ENCODE measurements at regions not wholly inside any gene's neighbourhood (a gene's known extent, or its start where the extent isn't known, plus 50 kb on each side); places are given as distances from the start of the nearest gene placed in this dataset.

- DNase-seq (ENCODE audit: low read depth in 2 of 2), result no peak
- Histone ChIP-seq H3K4me3 (replicated peaks in 1 of 4; ENCODE audit: control extremely low read depth in 1 of 4, insufficient read depth in 1 of 4, low read depth in 3 of 4, low read length in 4 of 4) (no peak overlapping the region), H2AFZ (ENCODE audit: low read length) (no peak overlapping the region), H3K4me2 (ENCODE audit: extremely low read depth, insufficient read depth, low read length) (no peak overlapping the region), H3K9me3 (ENCODE audit: control insufficient read depth, insufficient read depth, low read depth, low read length) (no peaks in the 10 kb centered on the region), H3K27me3 (ENCODE audit: control insufficient read depth, insufficient read depth, low read length) (no peaks in the 10 kb centered on the region), H3K36me3 (ENCODE audit: control insufficient read depth, insufficient read depth, low read length) (no peaks in the 10 kb centered on the region), H4K20me1 (ENCODE audit: control insufficient read depth, extremely low read depth, insufficient read depth, low read length) (no peaks in the 10 kb centered on the region), H3K9ac (ENCODE audit: insufficient read depth, low read length) (no peak overlapping the region), H3K4me1 (ENCODE audit: control insufficient read depth, extremely low read depth, insufficient read depth, low read length) (no peaks in the 10 kb centered on the region), H3K79me2 (ENCODE audit: control insufficient read depth, insufficient read depth, low read length) (no peaks in the 10 kb centered on the region), H3K27ac (ENCODE audit: insufficient read depth, low read length) (no peak overlapping the region)
- TF ChIP-seq EZH2 (IDR thresholded peaks at IDR 0.05; ENCODE audit: low read length, missing control alignments), result no peak
- TF ChIP-seq CTCF (conservative IDR thresholded peaks at IDR 0.05 in 1 of 2, IDR thresholded peaks at IDR 0.05 in 1 of 2; ENCODE audit: low read depth in 1 of 2, low read length in 2 of 2), result no peak
These were observed 190.3 kb upstream of the SHH start for GRCh38 chr7:156002362-156003066.

- H3K9ac ChIP-seq (ENCODE audit: insufficient read depth, low read length), result no peak overlapping the region
- no peak overlapping the region for H2AFZ ChIP-seq (ENCODE audit: low read length)
- no peak overlapping the region for H3K4me2 ChIP-seq (ENCODE audit: extremely low read depth, insufficient read depth, low read length)
- no peaks in the 10 kb centered on the region for H3K27me3 ChIP-seq (ENCODE audit: control insufficient read depth, insufficient read depth, low read length)
- no peak for DNase-seq (ENCODE audit: low read depth in 2 of 2)
- no peaks in the 10 kb centered on the region for H4K20me1 ChIP-seq (ENCODE audit: control insufficient read depth, extremely low read depth, insufficient read depth, low read length)
- no peaks in the 10 kb centered on the region for H3K9me3 ChIP-seq (ENCODE audit: control insufficient read depth, insufficient read depth, low read depth, low read length)
- TF ChIP-seq EZH2 (IDR thresholded peaks at IDR 0.05; ENCODE audit: low read length, missing control alignments) (no peak), CTCF (conservative IDR thresholded peaks at IDR 0.05 in 1 of 2, IDR thresholded peaks at IDR 0.05 in 1 of 2; ENCODE audit: low read depth in 1 of 2, low read length in 2 of 2) (no peak)
- H3K79me2 ChIP-seq (ENCODE audit: control insufficient read depth, insufficient read depth, low read length), result no peaks in the 10 kb centered on the region
- no peak overlapping the region for H3K4me3 ChIP-seq (replicated peaks in 1 of 4; ENCODE audit: control extremely low read depth in 1 of 4, insufficient read depth in 1 of 4, low read depth in 3 of 4, low read length in 4 of 4)
- no peaks in the 10 kb centered on the region for H3K36me3 ChIP-seq (ENCODE audit: control insufficient read depth, insufficient read depth, low read length)
- H3K4me1 ChIP-seq (ENCODE audit: control insufficient read depth, extremely low read depth, insufficient read depth, low read length), result no peaks in the 10 kb centered on the region
- no peak overlapping the region for H3K27ac ChIP-seq (ENCODE audit: insufficient read depth, low read length)
These were observed 189.4 kb upstream of the SHH start for GRCh38 chr7:156001496-156002260.

GRCh38 chr7:156000601-156001396 is 188.5 kb upstream of the SHH start:
- Histone ChIP-seq H3K4me2 (ENCODE audit: extremely low read depth, insufficient read depth, low read length) (no peak overlapping the region), H3K4me1 (ENCODE audit: control insufficient read depth, extremely low read depth, insufficient read depth, low read length) (no peaks in the 10 kb centered on the region), H3K9ac (ENCODE audit: insufficient read depth, low read length) (no peak overlapping the region), H3K27ac (ENCODE audit: insufficient read depth, low read length) (no peak overlapping the region), H3K9me3 (ENCODE audit: control insufficient read depth, insufficient read depth, low read depth, low read length) (no peaks in the 10 kb centered on the region), H3K4me3 (replicated peaks in 1 of 4; ENCODE audit: control extremely low read depth in 1 of 4, insufficient read depth in 1 of 4, low read depth in 3 of 4, low read length in 4 of 4) (no peak overlapping the region), H3K79me2 (ENCODE audit: control insufficient read depth, insufficient read depth, low read length) (no peaks in the 10 kb centered on the region), H4K20me1 (ENCODE audit: control insufficient read depth, extremely low read depth, insufficient read depth, low read length) (no peaks in the 10 kb centered on the region), H3K27me3 (ENCODE audit: control insufficient read depth, insufficient read depth, low read length) (no peaks in the 10 kb centered on the region), H3K36me3 (ENCODE audit: control insufficient read depth, insufficient read depth, low read length) (no peaks in the 10 kb centered on the region), H2AFZ (ENCODE audit: low read length) (no peak overlapping the region)
- no peak for TF ChIP-seq EZH2 (IDR thresholded peaks at IDR 0.05; ENCODE audit: low read length, missing control alignments)
- peak in 1 of 2 donors; percentile 13 for DNase-seq (ENCODE audit: low read depth in 2 of 2)
